GM19468 (cell line): ENCODE measurements at regions not wholly inside any gene's neighbourhood (a gene's known extent, or its start where the extent isn't known, plus 50 kb on each side); places are given as distances from the start of the nearest gene placed in this dataset.
"Not testable (repeated sequence)": the region's sequence is repeated elsewhere in the genome, so short reads cannot be mapped to it uniquely, and the experiment has no call there.

Experiments
- ATAC-seq: cut with Tn5 transposase; IDR thresholded peaks from one replicate; pipeline ENCODE4 v1.9.1; 2021; ENCODE audit warnings: mild to moderate bottlenecking, moderate library complexity, moderate number of reproducible peaks; ENCODE audit not compliant: unreplicated experiment; ENCODE audit errors: extremely low read depth

- ATAC-seq, result no peak
Observed at GRCh38 chr11:25159341-25159740, 662.5 kb downstream of the LUZP2 start.

- no peak for ATAC-seq
Observed at GRCh38 chr11:25163421-25163820, 666.6 kb downstream of the LUZP2 start.

DNA sequence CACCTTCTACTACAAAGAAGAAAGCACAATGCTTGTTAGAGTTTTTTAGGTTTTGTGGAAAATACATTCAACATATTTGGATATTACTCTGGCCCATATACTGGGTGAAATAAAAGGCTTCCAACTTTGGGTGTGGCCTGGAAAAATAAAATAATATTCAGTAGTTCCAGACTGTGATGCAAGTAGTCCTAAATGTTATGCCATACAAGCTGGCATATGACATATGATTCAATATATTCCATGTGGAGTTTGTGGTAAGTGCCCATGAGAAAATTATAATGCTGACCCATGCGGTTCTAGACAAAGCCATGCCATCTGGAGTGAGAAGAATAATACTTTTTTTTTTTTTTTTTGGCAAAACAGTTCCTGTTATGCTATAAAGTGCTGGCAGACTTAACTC lies 683.3 kb downstream of the LUZP2 start:
- no peak for ATAC-seq

DNA sequence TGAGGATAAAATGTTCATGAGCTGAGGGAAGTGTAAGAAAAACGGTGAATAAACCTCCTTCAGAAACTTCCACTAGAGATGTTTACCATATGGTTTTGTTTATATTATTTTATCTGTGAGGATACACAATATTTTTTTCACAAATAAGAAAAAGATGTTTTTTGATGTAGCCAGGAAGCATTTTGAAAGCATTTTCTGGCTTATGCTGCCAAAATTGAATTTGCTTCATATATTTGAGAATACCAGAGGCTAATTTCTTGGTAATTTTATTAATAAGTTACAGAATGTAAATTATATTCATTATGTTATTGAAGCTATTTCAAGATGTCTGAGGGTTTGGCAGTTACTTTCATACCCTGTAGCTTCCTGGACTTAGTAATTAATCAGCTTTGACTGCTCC lies 686.6 kb downstream of the LUZP2 start:
- no peak for ATAC-seq

DNA sequence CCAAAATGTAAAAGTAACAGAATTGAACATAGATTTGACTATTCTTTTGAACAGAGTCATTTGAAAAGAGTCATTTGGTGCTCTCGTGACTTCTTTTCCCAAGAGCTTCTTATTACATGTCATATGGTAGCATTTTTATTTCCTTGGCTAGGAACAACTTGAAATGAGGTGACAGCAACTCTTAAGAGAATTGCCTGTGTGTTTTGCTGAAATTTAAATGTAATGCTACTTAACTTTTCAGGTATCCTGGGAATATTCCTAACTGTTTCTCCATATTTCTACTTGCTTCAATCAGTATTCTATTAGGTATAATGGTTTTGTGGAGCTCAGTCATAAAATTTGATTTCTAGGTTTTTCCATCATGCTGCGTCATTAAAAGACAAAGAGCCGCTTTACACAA lies 700.7 kb downstream of the LUZP2 start:
- ATAC-seq, result no peak

DNA sequence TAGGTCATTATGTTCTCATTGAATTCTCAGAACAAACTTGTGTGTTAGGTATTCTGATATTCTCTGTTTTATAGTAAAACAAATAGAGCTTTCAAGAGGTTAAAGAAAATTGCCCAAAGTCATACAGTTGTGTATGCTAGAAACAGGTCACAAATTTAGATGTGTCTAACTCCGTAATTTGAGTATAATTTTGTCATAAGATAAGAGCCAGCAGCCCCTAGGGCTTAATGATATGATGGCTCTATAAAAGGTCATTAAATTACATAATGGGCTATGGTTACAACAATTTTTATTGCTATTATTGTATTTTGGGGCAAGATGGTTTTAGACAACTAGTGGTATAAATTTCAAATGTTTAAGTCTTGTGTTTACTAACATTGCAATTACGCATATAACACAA lies 701.9 kb downstream of the LUZP2 start:
- no peak for ATAC-seq

DNA sequence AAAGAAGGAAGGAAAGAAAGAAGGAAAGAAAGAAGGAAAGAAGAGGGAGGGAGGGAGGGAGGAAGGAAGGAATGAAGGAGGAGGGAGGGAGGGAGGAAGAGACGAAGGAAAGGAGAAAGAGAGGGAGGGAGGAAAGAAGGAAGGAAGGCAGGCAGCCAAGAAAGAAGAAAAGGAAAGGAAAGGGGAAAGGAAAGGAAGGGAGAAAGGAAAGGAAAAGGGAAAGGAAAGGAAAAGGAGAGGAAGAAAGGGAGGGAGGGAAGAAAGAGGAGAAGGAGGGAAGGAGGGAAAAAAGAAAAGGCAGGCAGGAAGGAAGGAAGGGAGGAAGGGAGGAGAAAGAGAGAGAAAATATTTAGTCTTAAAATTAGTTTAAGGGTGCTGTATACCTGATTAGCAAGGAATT lies 704.1 kb downstream of the LUZP2 start:
- ATAC-seq, result no peak

GRCh38 chr11:25206762-25207161 lies 709.9 kb downstream of the LUZP2 start:
- ATAC-seq, result no peak

DNA sequence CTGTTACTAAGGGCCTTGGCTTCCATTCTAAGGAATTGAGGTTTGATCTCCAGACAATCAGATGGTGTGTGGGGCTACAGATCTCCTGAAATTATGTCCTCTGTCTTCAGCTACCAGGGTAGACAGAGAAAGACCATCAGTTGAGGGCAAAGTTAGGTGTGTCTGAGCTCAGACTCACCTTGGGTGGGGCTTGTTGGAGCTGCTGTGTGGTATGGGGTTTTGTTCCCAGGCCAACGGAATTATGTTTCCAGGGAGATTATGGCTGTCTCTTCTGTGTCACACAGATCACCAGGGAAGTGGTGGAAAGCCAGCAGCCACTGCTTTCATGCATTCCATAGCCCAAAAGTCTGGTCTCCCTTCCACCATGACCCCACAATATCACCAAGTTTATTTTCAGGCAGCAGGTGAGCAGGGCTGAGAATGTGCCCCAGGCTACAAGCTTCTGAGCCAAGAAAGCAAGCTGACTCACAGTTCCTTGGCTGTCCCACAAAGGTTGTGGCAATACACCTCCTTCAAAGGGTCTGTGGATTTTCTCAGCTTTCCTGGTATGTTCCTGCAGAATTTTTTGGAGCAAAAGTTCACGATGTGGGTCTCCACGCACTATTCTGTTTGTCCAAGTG lies 714.9 kb downstream of the LUZP2 start:
- no peak for ATAC-seq

GRCh38 chr11:25214535-25215176 lies 717.8 kb downstream of the LUZP2 start:
- no peak for ATAC-seq

GRCh38 chr11:25218036-25218435 lies 721.2 kb downstream of the LUZP2 start:
- no peak for ATAC-seq

- no peak for ATAC-seq
Observed at GRCh38 chr11:25225078-25225477, 728.2 kb downstream of the LUZP2 start.

- no peak for ATAC-seq
Observed at GRCh38 chr11:25242928-25243327, 746.1 kb downstream of the LUZP2 start.

DNA sequence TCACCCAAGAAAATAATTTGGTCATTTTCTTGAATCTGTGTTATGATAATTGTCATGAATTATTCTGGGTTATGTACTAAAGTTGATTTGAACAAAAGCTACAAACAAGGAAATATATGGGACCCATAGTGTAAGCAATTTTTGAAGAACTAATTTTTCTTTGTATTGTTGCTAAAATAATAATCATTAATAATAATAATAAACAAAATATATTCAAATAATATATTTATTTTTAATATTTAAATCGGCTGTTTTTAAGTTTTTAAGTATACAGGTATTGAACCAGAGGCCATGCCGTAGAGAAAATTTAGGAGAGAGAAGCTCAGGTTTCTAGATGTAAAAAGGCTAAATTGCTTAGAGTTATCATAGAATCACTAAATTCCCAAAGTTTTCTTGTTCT lies 747.3 kb downstream of the LUZP2 start:
- no peak for ATAC-seq

DNA sequence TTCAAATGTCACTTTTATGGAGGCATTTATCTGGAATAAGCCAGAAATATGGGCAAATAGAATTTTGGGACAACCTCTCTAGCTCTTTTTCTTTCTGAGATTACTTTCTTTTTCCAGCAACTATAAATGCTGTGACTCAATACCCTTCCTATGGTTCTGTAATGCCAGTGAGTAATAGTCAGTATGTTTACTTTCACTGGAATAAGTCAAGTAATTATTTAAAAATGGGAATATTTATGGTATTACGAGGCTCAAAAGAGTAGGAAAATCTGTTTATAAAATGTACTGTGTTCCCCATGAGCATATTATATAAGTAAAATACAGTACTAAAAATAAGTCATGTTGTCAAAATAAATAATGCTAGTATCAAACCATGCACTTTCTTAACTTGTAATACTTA lies 750.5 kb downstream of the LUZP2 start:
- no peak for ATAC-seq

DNA sequence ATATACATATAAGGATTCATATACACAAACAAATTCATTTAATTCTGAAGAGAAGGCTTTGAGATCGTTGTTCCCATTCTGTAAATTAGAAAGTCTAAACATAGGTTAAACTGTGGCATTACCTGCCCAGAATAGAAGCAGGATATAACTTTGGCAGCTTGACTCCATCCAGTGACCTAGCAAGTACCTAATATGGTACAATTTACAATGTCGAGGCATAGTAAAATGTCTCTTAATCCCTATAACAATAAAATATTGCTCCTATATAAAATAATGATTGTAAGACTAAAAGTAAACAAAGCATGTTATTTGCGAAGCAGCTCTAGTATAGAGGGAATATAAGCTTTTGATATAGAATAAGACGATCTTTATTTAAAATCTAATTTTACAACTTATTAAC lies 756.0 kb downstream of the LUZP2 start:
- ATAC-seq, result no peak

DNA sequence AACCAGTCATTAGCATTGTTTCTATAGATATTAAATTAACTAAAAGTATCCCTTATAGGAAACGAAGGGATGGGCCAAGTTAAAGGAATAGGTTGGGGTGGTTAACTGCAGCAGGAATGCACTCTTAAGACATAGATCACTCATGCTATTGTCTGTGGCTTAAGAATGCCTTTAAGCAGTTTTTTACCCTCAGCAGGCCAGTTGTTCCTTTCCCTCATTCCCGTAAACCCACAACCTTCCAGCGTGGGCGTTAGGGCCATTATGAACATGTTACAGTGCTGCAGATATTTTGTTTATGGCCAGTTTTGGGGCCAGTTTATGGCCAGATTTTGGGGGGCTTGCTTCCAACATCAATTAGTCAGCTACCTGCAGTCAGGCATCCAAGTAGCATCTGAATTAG lies 767.0 kb downstream of the LUZP2 start:
- ATAC-seq, result not testable (repeated sequence)

GRCh38 chr11:25271301-25271700 lies 774.4 kb downstream of the LUZP2 start:
- no peak for ATAC-seq

- ATAC-seq, result no peak
Observed at GRCh38 chr11:25272214-25272613, 775.4 kb downstream of the LUZP2 start.

DNA sequence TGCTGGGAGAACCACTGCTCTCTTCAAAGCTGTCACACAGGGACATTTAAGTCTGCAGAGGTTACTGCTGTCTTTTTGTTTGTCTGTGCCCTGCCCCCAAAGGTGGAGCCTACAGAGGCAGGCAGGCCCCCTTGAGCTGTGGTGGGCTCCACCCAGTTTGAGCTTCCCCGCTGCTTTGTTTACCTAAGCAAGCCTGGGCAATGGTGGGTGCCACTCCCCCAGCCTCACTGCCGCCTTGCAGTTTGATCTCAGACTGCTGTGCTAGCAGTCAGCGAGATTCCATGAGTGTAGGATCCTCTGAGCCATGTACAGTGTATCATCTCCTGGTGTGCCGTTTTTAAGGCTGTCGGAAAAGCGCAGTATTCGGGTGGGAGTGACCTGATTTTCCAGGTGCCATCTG lies 784.0 kb downstream of the LUZP2 start:
- not testable (repeated sequence) for ATAC-seq

DNA sequence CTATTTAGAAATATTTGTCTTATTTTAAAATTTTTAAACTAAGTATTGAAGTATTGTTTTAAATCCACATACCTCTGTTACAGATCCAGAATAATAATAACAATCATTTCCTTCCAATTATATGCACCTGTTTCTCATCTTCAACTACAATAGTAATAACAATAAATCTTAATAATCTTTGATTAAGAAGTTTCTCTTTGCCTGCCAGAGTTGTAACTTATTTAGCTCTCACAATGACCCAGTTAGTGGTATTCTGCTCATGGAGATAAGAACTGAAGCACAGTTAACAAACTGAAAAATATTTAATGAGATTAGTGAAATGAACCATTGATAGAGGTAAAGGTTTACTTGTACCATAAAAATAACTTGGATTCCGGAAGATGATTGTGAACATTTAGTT lies 796.3 kb downstream of the LUZP2 start:
- ATAC-seq, result no peak

- ATAC-seq, result no peak
Observed at GRCh38 chr11:25298450-25298849, 801.6 kb downstream of the LUZP2 start.
